ENCODE measurements at regions not wholly inside any gene's neighbourhood (a gene's known extent, or its start where the extent isn't known, plus 50 kb on each side); places are given as distances from the start of the nearest gene placed in this dataset.
A peak's percentile ranks its signal among the peaks of the same experiment; 100 is the strongest.

- TF ChIP-seq ZBTB40 (IDR thresholded peaks at IDR 0.05; ENCODE audit: borderline replicate concordance) (no peak), CREB1 (IDR thresholded peaks at IDR 0.05; ENCODE audit: low read depth) (0 out of 2 replicates have a peak, but pooled peaks have one; percentile 28), ZNF687 (IDR thresholded peaks at IDR 0.05) (peak; percentile 61; the same call in 1 of the 2 replicates), SP1 (IDR thresholded peaks at IDR 0.05; ENCODE audit: low read depth, low read length) (peak; percentile 41), NBN (IDR thresholded peaks at IDR 0.05) (peak; percentile 60; the same call in 1 of the 2 replicates), SMARCA5 (IDR thresholded peaks at IDR 0.05) (0 out of 2 replicates have a peak, but pooled peaks have one; percentile 20), HCFC1 (IDR thresholded peaks at IDR 0.05; ENCODE audit: low read length) (no peak), MTA2 (IDR thresholded peaks at IDR 0.05; ENCODE audit: low read depth) (peak; percentile 74; the same call in 1 of the 2 replicates), PKNOX1 (IDR thresholded peaks at IDR 0.05) (peak; percentile 94), JUNB (IDR thresholded peaks at IDR 0.05) (peak; percentile 79), MEF2A (IDR thresholded peaks at IDR 0.05; ENCODE audit: insufficient read depth, low read depth, low read length) (peak; percentile 85), NRF1 (conservative IDR thresholded peaks at IDR 0.05; ENCODE audit: low read depth, low read length) (no peak), BHLHE40 (IDR thresholded peaks at IDR 0.05; ENCODE audit: borderline replicate concordance in 1 of 2, low read depth in 2 of 2, low read length in 1 of 2) (peak; percentile 47 to 62; a peak in 3 of 4 replicates), GATAD2B (conservative IDR thresholded peaks at IDR 0.05; ENCODE audit: low read depth) (peak; percentile 72), MTA3 (IDR thresholded peaks at IDR 0.05; ENCODE audit: borderline replicate concordance, low read length) (peak; percentile 68; the same call in 1 of the 2 replicates), TCF7 (IDR thresholded peaks at IDR 0.05; ENCODE audit: borderline replicate concordance) (no peak; the same call in 1 of the 2 replicates), ASH2L (IDR thresholded peaks at IDR 0.05; ENCODE audit: borderline replicate concordance, low read depth) (no peak)
- TF ChIP-seq, protein P1, sequence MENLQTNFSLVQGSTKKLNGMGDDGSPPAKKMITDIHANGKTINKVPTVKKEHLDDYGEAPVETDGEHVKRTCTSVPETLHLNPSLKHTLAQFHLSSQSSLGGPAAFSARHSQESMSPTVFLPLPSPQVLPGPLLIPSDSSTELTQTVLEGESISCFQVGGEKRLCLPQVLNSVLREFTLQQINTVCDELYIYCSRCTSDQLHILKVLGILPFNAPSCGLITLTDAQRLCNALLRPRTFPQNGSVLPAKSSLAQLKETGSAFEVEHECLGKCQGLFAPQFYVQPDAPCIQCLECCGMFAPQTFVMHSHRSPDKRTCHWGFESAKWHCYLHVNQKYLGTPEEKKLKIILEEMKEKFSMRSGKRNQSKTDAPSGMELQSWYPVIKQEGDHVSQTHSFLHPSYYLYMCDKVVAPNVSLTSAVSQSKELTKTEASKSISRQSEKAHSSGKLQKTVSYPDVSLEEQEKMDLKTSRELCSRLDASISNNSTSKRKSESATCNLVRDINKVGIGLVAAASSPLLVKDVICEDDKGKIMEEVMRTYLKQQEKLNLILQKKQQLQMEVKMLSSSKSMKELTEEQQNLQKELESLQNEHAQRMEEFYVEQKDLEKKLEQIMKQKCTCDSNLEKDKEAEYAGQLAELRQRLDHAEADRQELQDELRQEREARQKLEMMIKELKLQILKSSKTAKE (IDR thresholded peaks at IDR 0.05; ENCODE audit: low read depth, poor library complexity, severe bottlenecking): no peak
These were observed 58.7 kb upstream of the STK38L start (continued) for GRCh38 chr12:27185234-27186021.

All from GM12878 (cell line).